SK-N-SH (cell line): ENCODE measurements at regions not wholly inside any gene's neighbourhood (a gene's known extent, or its start where the extent isn't known, plus 50 kb on each side); places are given as distances from the start of the nearest gene placed in this dataset.

Experiments
- CTCF ChIA-PET: fragments of 300-600, 350-600 bp; formaldehyde crosslinking; extraction: SDS; loops from one replicate; lab custom pipeline; 2021; lab: Yijun Ruan, JAX
- POLR2A ChIA-PET: fragments of 350-600 bp; sonication (Branson Sonifier 250); formaldehyde crosslinking; extraction: SDS; loops from one replicate; lab custom pipeline; 2020; ENCODE audit warnings: antibody characterized with exemption, inconsistent platforms; lab: Yijun Ruan, JAX
- DNase-seq: peaks from one replicate; pipeline ENCODE4 v3.0.0; 2012
- H2AFZ ChIP-seq: fragments of 200-600 bp; sonication (generic); 2 replicates; pipeline ENCODE4 v1.8.1; 2016; ENCODE audit warnings: antibody characterized with exemption, mild to moderate bottlenecking, low read depth
- H3F3A ChIP-seq: fragments of 200-600 bp; sonication (generic); replicated peaks from 2 replicates; pipeline ENCODE3; 2016; ENCODE audit warnings: antibody characterized with exemption, mild to moderate bottlenecking; ENCODE audit not compliant: insufficient read depth
- H3K27ac ChIP-seq, 2 experiments: fragments of 200-500 bp in 1 of 2; fragments of 200-600 bp in 1 of 2; sonication (Bioruptor generic) in 1 of 2; sonication (generic), shearing (Covaris generic) in 1 of 2; 2 replicates each; pipeline versions ENCODE4 v1.5.1 to v1.6.1; 2014 to 2016; ENCODE audit warnings: low read depth in 2 of 2, inconsistent platforms in 1 of 2, low read length in 1 of 2, mild to moderate bottlenecking in 1 of 2, mixed read lengths in 1 of 2
- H3K27me3 ChIP-seq: fragments of 200-600 bp; sonication (generic), shearing (Covaris generic); 2 replicates; pipeline ENCODE4 v1.6.1; 2016; ENCODE audit warnings: mixed run types; ENCODE audit not compliant: insufficient read depth
- H3K36me3 ChIP-seq, 2 experiments: fragments of 200-500 bp in 1 of 2; fragments of 200-600 bp in 1 of 2; sonication (Bioruptor generic) in 1 of 2; sonication (generic) in 1 of 2; replicated peaks in 1 of 2; 2 replicates each; pipeline versions ENCODE3 to v1.5.1; 2014 to 2016; ENCODE audit warnings: low read length in 1 of 2, mild to moderate bottlenecking in 1 of 2; ENCODE audit not compliant: insufficient read depth in 2 of 2, control insufficient read depth in 1 of 2
- H3K4me1 ChIP-seq, 2 experiments: fragments of 200-500 bp in 1 of 2; fragments of 200-600 bp in 1 of 2; sonication (Bioruptor generic) in 1 of 2; sonication (generic), shearing (Covaris generic) in 1 of 2; 2 replicates each; pipeline versions ENCODE4 v1.5.1 to v1.6.1; 2014 to 2016; ENCODE audit warnings: low read depth in 1 of 2, low read length in 1 of 2, mixed run types in 1 of 2; ENCODE audit not compliant: insufficient read depth in 2 of 2, control insufficient read depth in 1 of 2
- H3K4me2 ChIP-seq: fragments of 200-600 bp; sonication (generic), shearing (Covaris generic); 2 replicates; pipeline ENCODE4 v1.6.1; 2017; ENCODE audit warnings: mixed run types
- H3K4me3 ChIP-seq, 2 experiments: fragments of 200-500 bp in 1 of 2; fragments of 200-600 bp in 1 of 2; sonication (Bioruptor generic) in 1 of 2; sonication (generic), shearing (Covaris generic) in 1 of 2; 2 replicates each; pipeline versions ENCODE4 v1.5.1 to v1.8.1; 2014 to 2016; ENCODE audit warnings: low read depth in 2 of 2, inconsistent platforms in 1 of 2, low read length in 1 of 2, mild to moderate bottlenecking in 1 of 2, mixed read lengths in 1 of 2, moderate library complexity in 1 of 2
- H3K79me2 ChIP-seq: fragments of 200-600 bp; sonication (generic); 2 replicates; pipeline ENCODE4 v1.8.1; 2017; ENCODE audit warnings: mild to moderate bottlenecking; ENCODE audit not compliant: insufficient read depth
- H3K9ac ChIP-seq: fragments of 200-600 bp; sonication (generic); 2 replicates; pipeline ENCODE4 v1.6.1; 2017; ENCODE audit warnings: mixed run types
- H3K9me2 ChIP-seq: fragments of 200-600 bp; sonication (generic); 2 replicates; pipeline ENCODE4 v1.6.1; 2017; ENCODE audit warnings: mixed run types
- H3K9me3 ChIP-seq: fragments of 200-600 bp; sonication (generic); 2 replicates; pipeline ENCODE4 v1.6.1; 2017; ENCODE audit warnings: mixed run types, mild to moderate bottlenecking, moderate library complexity
- H4K20me1 ChIP-seq: fragments of 200-600 bp; sonication (generic); 2 replicates; pipeline ENCODE4 v1.6.1; 2017; ENCODE audit warnings: mild to moderate bottlenecking, mixed run types; ENCODE audit not compliant: insufficient read depth
- EP300 ChIP-seq, 2 experiments: IDR thresholded peaks; 2 replicates each; pipeline versions ENCODE4 v1.4.0 to v1.6.1; 2012; ENCODE audit warnings: borderline replicate concordance in 1 of 2, low read depth in 1 of 2, low read length in 1 of 2
- FOXM1 ChIP-seq: IDR thresholded peaks from 2 replicates; pipeline ENCODE4 v1.4.0; 2012; ENCODE audit warnings: low read depth, mild to moderate bottlenecking
- GATA2 ChIP-seq: sonication (generic); formaldehyde crosslinking; IDR thresholded peaks from 2 replicates; pipeline ENCODE4 v1.5.0; 2020; ENCODE audit warnings: mild to moderate bottlenecking, missing genetic modification reagents
- JUND ChIP-seq: IDR thresholded peaks from 2 replicates; pipeline ENCODE4 v1.4.0; 2012
- NFIC ChIP-seq: IDR thresholded peaks from 2 replicates; pipeline ENCODE4 v1.4.0; 2012; ENCODE audit warnings: borderline replicate concordance
- NRF1 ChIP-seq: IDR thresholded peaks from 2 replicates; pipeline ENCODE4 v1.6.1; 2012; ENCODE audit warnings: low read depth, mild to moderate bottlenecking, low read length
- POLR2AphosphoS5 ChIP-seq: IDR thresholded peaks from 2 replicates; pipeline ENCODE4 v1.6.1; 2012; ENCODE audit warnings: low read depth, low read length
- RCOR1 ChIP-seq: fragments of 150-350 bp; IDR thresholded peaks from 2 replicates; pipeline ENCODE4 v1.6.1; 2017; ENCODE audit warnings: antibody characterized with exemption, low read length
- RFX5 ChIP-seq: IDR thresholded peaks from 2 replicates; pipeline ENCODE4 v1.6.1; 2012; ENCODE audit warnings: mild to moderate bottlenecking, improper control_type of control experiment, low read length
- RXRA ChIP-seq: IDR thresholded peaks from 2 replicates; pipeline ENCODE4 v1.4.0; 2012; ENCODE audit warnings: low read depth, mild to moderate bottlenecking, borderline replicate concordance
- TAF1 ChIP-seq: IDR thresholded peaks from 2 replicates; pipeline ENCODE4 v1.6.1; 2012; ENCODE audit warnings: low read depth, mild to moderate bottlenecking, low read length, moderate library complexity, borderline replicate concordance
- TCF12 ChIP-seq: IDR thresholded peaks from 2 replicates; pipeline ENCODE4 v1.4.0; 2012
- TEAD4 ChIP-seq: IDR thresholded peaks from 2 replicates; pipeline ENCODE4 v1.4.0; 2012; ENCODE audit warnings: mild to moderate bottlenecking, borderline replicate concordance; ENCODE audit not compliant: insufficient read depth
- WGBS: methylation state at CpG from one replicate; pipeline ENCODE4 v1.1.6; 2017; ENCODE audit warnings: low lambda C conversion rate; 5-methylcytosine and 5-hydroxymethylcytosine counted together
- TF ChIP-seq, protein P1 (sequence below): IDR thresholded peaks from 2 replicates; pipeline ENCODE4; 2012
- TF ChIP-seq, protein P2 (sequence below): fragments of 150-350 bp; IDR thresholded peaks from 2 replicates; pipeline ENCODE4 v1.6.1; 2017; ENCODE audit warnings: antibody characterized with exemption, low read length, low read depth, borderline replicate concordance
- TF ChIP-seq, protein P3 (sequence below): IDR thresholded peaks from 2 replicates; pipeline ENCODE4 v1.4.0; 2012; ENCODE audit warnings: low read depth
- TF ChIP-seq, protein P4 (sequence below): IDR thresholded peaks from 2 replicates; pipeline ENCODE4 v1.4.0; 2012; ENCODE audit warnings: low read depth, borderline replicate concordance
- TF ChIP-seq, protein P5 (sequence below): fragments of 200-600 bp; sonication (generic); IDR thresholded peaks from 2 replicates; pipeline ENCODE4 v1.6.1; 2017; ENCODE audit warnings: antibody characterized with exemption, mild to moderate bottlenecking, moderate library complexity

DNA sequence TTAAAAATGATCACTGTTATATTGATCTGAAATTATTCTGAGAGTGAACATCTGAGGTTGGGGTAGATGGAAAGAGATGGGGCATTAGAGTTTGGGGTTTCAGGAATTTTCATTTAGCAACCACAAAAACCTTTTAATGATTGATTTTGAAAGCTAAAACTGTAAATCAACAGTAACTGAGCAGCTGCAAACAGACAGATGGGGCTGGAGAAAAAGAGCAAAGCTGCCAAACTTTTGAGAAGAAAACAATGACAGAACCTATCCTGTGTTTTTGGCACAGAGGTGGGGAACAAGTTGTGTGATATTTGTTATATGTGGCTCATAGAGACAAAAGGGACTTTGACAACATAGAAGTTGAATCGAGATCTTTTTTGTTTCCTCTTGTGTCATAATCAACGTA is 415.8 kb upstream of the DSEL start:
- no peak overlapping the region for H3K4me3 ChIP-seq
- DNase-seq: no peak
- H4K20me1 ChIP-seq: no peaks in the 10 kb centered on the region
- ChIA-PET CTCF (interaction anchor here (1.1 kb wide), 1 partner anchor 94 kb away, joined by 3 read pairs; no protein-coding TSS in a partner anchor), POLR2A (no interaction called here)
- H2AFZ ChIP-seq: peak overlapping the region; percentile 75
- H3K79me2 ChIP-seq: no peaks in the 10 kb centered on the region
- no peaks in the 10 kb centered on the region for H3K27me3 ChIP-seq
- TF ChIP-seq NFIC: peak; percentile 50; the same call in 1 of the 2 replicates
- TF ChIP-seq EP300 (IDR thresholded peaks at IDR 0.05; ENCODE audit: borderline replicate concordance in 1 of 2, low read depth in 1 of 2, low read length in 1 of 2): 0 out of 4 replicates have a peak, but pooled peaks of 1 of the 2 experiments have one; percentile 33
- TF ChIP-seq POLR2AphosphoS5: no peak
- TF ChIP-seq, protein P1, sequence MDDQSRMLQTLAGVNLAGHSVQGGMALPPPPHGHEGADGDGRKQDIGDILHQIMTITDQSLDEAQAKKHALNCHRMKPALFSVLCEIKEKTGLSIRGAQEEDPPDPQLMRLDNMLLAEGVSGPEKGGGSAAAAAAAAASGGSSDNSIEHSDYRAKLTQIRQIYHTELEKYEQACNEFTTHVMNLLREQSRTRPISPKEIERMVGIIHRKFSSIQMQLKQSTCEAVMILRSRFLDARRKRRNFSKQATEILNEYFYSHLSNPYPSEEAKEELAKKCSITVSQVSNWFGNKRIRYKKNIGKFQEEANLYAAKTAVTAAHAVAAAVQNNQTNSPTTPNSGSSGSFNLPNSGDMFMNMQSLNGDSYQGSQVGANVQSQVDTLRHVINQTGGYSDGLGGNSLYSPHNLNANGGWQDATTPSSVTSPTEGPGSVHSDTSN: peak; percentile 67
- TF ChIP-seq TCF12: peak; percentile 63
- TF ChIP-seq RFX5: no peak
- TF ChIP-seq TEAD4: peak; percentile 42; the same call in 1 of the 2 replicates
- H3K36me3 ChIP-seq: no peaks in the 10 kb centered on the region
- H3K9me3 ChIP-seq: no peaks in the 10 kb centered on the region
- H3K9me2 ChIP-seq: no peaks in the 10 kb centered on the region
- no peak overlapping the region for H3K4me2 ChIP-seq
- no peak overlapping the region for H3K9ac ChIP-seq
- 20% methylated on average over 2 of the region's 2 CpGs for WGBS
- peaks cover 4 to 17% of the 10 kb centered on the region in 2 experiments; a peak in 3 of 4 replicates for H3K4me1 ChIP-seq
- H3K27ac ChIP-seq: no peak overlapping the region
- H3F3A ChIP-seq: peaks cover 9% of the 10 kb centered on the region

DNA sequence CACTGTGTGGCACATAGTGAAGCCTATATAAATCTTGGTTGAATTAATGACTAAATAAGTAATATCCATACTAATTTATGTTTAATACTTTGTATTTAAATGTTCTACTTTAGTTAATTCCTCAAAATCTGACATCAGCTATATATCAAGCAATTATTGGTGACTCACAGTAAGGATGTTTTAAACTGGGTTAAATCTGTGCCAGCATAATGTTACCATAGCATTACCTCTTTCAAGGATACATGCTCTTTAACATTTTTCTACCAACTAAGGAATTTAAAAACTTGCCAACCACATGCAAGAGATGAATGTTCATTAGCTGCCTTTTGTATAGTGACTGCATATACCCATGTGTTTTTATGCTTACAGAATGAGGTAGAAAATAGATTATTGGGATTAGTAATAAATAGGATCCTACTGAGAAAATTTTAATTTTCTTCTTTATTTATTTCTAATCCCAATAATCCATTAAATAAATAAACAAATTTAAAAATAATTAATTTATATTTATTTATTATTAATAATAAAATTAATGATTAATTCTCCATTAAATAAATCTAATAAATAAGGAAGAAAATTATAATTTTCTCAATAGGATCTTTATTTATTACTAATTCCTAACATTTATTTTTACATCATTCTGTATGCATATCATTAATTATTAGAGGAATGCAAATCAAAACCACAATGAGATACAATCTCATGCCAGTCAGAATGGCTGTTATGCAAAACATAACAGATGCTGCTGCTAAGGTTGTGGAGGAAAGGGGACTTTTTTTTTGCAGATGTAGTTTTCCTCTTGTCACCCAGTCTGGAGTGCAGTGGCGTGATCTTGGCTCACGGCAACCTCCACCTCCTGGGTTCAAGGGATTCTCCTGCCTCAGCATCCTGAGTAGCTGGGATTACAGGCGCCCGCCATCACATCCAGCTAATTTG is 410.7 kb upstream of the DSEL start:
- Histone ChIP-seq H4K20me1 (no peaks in the 10 kb centered on the region), H3K79me2 (no peaks in the 10 kb centered on the region), H2AFZ (no peak overlapping the region), H3K9ac (no peak overlapping the region), H3K4me2 (no peak overlapping the region), H3K27ac (no peak overlapping the region), H3K27me3 (no peaks in the 10 kb centered on the region), H3K36me3 (no peaks in the 10 kb centered on the region), H3K4me1 (peaks cover 4 to 17% of the 10 kb centered on the region in 2 experiments; a peak in 3 of 4 replicates), H3K4me3 (no peak overlapping the region), H3F3A (peaks cover 10% of the 10 kb centered on the region), H3K9me3 (no peaks in the 10 kb centered on the region), H3K9me2 (no peaks in the 10 kb centered on the region)
- POLR2A ChIA-PET: no interaction called here
- 93% methylated on average over 4 of the region's 4 CpGs for WGBS
- CTCF ChIA-PET: no interaction called here
- no peak for DNase-seq
- TF ChIP-seq, protein P2, sequence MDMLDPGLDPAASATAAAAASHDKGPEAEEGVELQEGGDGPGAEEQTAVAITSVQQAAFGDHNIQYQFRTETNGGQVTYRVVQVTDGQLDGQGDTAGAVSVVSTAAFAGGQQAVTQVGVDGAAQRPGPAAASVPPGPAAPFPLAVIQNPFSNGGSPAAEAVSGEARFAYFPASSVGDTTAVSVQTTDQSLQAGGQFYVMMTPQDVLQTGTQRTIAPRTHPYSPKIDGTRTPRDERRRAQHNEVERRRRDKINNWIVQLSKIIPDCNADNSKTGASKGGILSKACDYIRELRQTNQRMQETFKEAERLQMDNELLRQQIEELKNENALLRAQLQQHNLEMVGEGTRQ: no peak
- TF ChIP-seq FOXM1 (no peak), RCOR1 (no peak), TCF12 (peak; percentile 60), RXRA (0 out of 2 replicates have a peak, but pooled peaks have one; percentile 38), JUND (peak; percentile 74), POLR2AphosphoS5 (no peak; the same call in 1 of the 2 replicates), GATA2 (no peak), NFIC (peak; percentile 42), TAF1 (no peak), NRF1 (no peak)
- TF ChIP-seq, protein P3, sequence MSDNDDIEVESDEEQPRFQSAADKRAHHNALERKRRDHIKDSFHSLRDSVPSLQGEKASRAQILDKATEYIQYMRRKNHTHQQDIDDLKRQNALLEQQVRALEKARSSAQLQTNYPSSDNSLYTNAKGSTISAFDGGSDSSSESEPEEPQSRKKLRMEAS: peak; percentile 39; the same call in 1 of the 2 replicates
- TF ChIP-seq, protein P4, sequence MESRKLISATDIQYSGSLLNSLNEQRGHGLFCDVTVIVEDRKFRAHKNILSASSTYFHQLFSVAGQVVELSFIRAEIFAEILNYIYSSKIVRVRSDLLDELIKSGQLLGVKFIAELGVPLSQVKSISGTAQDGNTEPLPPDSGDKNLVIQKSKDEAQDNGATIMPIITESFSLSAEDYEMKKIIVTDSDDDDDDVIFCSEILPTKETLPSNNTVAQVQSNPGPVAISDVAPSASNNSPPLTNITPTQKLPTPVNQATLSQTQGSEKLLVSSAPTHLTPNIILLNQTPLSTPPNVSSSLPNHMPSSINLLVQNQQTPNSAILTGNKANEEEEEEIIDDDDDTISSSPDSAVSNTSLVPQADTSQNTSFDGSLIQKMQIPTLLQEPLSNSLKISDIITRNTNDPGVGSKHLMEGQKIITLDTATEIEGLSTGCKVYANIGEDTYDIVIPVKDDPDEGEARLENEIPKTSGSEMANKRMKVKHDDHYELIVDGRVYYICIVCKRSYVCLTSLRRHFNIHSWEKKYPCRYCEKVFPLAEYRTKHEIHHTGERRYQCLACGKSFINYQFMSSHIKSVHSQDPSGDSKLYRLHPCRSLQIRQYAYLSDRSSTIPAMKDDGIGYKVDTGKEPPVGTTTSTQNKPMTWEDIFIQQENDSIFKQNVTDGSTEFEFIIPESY: no peak
- TF ChIP-seq, protein P5, sequence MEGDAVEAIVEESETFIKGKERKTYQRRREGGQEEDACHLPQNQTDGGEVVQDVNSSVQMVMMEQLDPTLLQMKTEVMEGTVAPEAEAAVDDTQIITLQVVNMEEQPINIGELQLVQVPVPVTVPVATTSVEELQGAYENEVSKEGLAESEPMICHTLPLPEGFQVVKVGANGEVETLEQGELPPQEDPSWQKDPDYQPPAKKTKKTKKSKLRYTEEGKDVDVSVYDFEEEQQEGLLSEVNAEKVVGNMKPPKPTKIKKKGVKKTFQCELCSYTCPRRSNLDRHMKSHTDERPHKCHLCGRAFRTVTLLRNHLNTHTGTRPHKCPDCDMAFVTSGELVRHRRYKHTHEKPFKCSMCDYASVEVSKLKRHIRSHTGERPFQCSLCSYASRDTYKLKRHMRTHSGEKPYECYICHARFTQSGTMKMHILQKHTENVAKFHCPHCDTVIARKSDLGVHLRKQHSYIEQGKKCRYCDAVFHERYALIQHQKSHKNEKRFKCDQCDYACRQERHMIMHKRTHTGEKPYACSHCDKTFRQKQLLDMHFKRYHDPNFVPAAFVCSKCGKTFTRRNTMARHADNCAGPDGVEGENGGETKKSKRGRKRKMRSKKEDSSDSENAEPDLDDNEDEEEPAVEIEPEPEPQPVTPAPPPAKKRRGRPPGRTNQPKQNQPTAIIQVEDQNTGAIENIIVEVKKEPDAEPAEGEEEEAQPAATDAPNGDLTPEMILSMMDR: no peak
- TF ChIP-seq, protein P1: peak; percentile 78
